GM12891 (cell line): ENCODE measurements at regions not wholly inside any gene's neighbourhood (a gene's known extent, or its start where the extent isn't known, plus 50 kb on each side); places are given as distances from the start of the nearest gene placed in this dataset.

Source experiments
- PAX5 ChIP-seq: IDR thresholded peaks from 2 replicates; pipeline ENCODE4 v1.6.1; 2011; ENCODE audit warnings: low read length, moderate library complexity, mild to moderate bottlenecking; ENCODE audit not compliant: insufficient read depth, severe bottlenecking
- POLR2A ChIP-seq: IDR thresholded peaks from 2 replicates; pipeline ENCODE4 v1.6.1; 2011; ENCODE audit warnings: low read depth, low read length, control low read depth
- POLR2AphosphoS5 ChIP-seq: IDR thresholded peaks from 2 replicates; pipeline ENCODE4 v1.6.1; 2011; ENCODE audit warnings: low read depth, low read length, control low read depth
- POU2F2 ChIP-seq: IDR thresholded peaks from 2 replicates; pipeline ENCODE4 v1.6.1; 2011; ENCODE audit warnings: low read depth, mild to moderate bottlenecking, control low read depth, low read length, moderate library complexity
- SPI1 ChIP-seq: IDR thresholded peaks from 2 replicates; pipeline ENCODE4 v1.6.1; 2011; ENCODE audit warnings: low read depth, low read length, control low read depth
- TAF1 ChIP-seq: IDR thresholded peaks from 2 replicates; pipeline ENCODE4 v1.6.1; 2011; ENCODE audit warnings: low read depth, low read length, control low read depth

GRCh38 chr1:14347186-14347585 lies 251.3 kb upstream of the KAZN start:
- TF ChIP-seq POLR2A (no peak), SPI1 (no peak), POLR2AphosphoS5 (no peak), TAF1 (no peak), PAX5 (no peak), POU2F2 (no peak)
